Spleen (tissue), 7 donors: ENCODE measurements at regions not wholly inside any gene's neighbourhood (a gene's known extent, or its start where the extent isn't known, plus 50 kb on each side); places are given as distances from the start of the nearest gene placed in this dataset.

ENCODE experiments used
- CTCF ChIP-seq, 11 experiments: fragments of 200-600 bp in 7 of 11; fragments of 450-650 bp in 4 of 11; sonication (generic) in 4 of 11; IDR thresholded peaks in 8 of 11; conservative IDR thresholded peaks in 3 of 11; 1 replicate in 7 of 11; 2 replicates in 4 of 11; pipeline versions ENCODE4 v1.4.0 to v1.8.0; 2016 to 2021; ENCODE audit warnings: antibody characterized with exemption in 11 of 11, inconsistent platforms in 4 of 11, mild to moderate bottlenecking in 1 of 11
- POLR2AphosphoS5 ChIP-seq, 3 donors: sonication (generic); formaldehyde crosslinking; IDR thresholded peaks; one replicate each; pipeline ENCODE4 v1.5.1; 2017; ENCODE audit warnings: antibody characterized with exemption in 3 of 3
- donor health status: DM: no; HTN: no; CAD: no; lungs with moderate emphysema.
- donor health status: DM: no; HTN: no; CAD: no.
- donor health status: DM: no; HTN: no; CAD: no.

GRCh38 chr1:208787219-208787618 lies 543.0 kb upstream of the PLXNA2 start:
- TF ChIP-seq POLR2AphosphoS5 (IDR thresholded peaks at IDR 0.05) (no peak), CTCF (IDR thresholded peaks at IDR 0.05 in 8 of 11, conservative IDR thresholded peaks at IDR 0.05 in 3 of 11) (no peak)
